ENCODE measurements at regions not wholly inside any gene's neighbourhood (a gene's known extent, or its start where the extent isn't known, plus 50 kb on each side); places are given as distances from the start of the nearest gene placed in this dataset.

DNA sequence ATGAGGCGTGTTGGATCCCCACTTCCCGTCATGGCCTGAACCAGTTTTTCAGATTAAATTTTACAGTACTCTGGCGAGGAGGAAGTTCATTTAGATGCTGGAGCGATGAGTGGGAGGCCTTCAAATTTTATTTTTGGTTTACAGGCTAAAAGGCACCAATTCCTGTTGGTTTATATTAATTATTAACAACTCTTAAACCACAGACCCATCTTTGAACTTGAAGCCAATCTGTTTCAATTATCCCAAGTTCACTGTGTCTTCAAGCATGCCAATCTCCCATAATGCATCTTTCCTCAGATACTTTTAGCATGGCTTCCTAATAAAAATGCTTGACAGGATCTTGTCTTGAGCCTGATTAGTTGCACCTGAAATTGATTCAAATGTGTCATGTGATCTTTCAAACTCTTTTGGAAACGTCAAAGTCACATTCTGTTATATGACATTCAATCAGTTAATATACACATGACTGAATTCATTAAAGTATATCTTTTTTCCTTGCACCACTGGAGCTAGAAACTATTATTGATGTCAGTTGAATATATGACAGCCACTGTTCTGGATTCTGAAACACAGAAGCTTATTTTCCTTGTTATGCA lies 641.7 kb upstream of the TMEM132C start:
- intact Hi-C loops (cut with DNase I; ENCODE audit: low total_unique reads): no loop called here
- in situ Hi-C loops (cut with MboI; ENCODE audit: low sequenced_read_pairs in 4 of 4): no loop called here
- Histone ChIP-seq H3K4me3 (no peak overlapping the region), H3K36me3 (no peaks in the 10 kb centered on the region), H3K4me1 (no peaks in the 10 kb centered on the region), H3K27me3 (no peaks in the 10 kb centered on the region), H3K9me3 (no peaks in the 10 kb centered on the region), H3K27ac (no peak overlapping the region)
- no peak for ATAC-seq
- no peak for DNase-seq
- no peak for TF ChIP-seq POLR2A (IDR thresholded peaks at IDR 0.05)

DNA sequence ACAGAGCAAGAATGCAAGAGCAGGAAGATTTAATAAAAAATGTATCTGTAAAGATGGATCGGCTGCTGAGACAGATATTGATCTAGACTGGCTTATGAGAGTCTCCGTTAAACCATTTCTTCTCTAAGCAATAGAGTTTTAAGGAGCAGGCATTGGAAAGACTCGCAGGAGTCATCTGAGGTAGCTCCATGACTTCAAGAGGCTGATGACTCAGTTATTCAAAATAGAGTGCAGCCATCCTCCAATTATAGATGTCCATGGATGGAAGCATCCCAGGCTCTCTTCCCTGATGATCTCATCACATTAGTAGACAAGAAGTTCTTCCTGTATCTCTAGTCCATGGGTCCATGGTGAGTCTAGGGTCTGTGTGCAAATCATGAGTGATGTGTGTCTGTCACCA lies 638.3 kb upstream of the TMEM132C start:
- Histone ChIP-seq H3K4me1 (no peaks in the 10 kb centered on the region), H3K27ac (no peak overlapping the region), H3K9me3 (no peaks in the 10 kb centered on the region), H3K36me3 (no peaks in the 10 kb centered on the region), H3K27me3 (no peaks in the 10 kb centered on the region), H3K4me3 (no peak overlapping the region)
- no peak for ATAC-seq
- TF ChIP-seq, protein P1, sequence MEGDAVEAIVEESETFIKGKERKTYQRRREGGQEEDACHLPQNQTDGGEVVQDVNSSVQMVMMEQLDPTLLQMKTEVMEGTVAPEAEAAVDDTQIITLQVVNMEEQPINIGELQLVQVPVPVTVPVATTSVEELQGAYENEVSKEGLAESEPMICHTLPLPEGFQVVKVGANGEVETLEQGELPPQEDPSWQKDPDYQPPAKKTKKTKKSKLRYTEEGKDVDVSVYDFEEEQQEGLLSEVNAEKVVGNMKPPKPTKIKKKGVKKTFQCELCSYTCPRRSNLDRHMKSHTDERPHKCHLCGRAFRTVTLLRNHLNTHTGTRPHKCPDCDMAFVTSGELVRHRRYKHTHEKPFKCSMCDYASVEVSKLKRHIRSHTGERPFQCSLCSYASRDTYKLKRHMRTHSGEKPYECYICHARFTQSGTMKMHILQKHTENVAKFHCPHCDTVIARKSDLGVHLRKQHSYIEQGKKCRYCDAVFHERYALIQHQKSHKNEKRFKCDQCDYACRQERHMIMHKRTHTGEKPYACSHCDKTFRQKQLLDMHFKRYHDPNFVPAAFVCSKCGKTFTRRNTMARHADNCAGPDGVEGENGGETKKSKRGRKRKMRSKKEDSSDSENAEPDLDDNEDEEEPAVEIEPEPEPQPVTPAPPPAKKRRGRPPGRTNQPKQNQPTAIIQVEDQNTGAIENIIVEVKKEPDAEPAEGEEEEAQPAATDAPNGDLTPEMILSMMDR (IDR thresholded peaks at IDR 0.05 in 4 of 5, conservative IDR thresholded peaks at IDR 0.05 in 1 of 5): no peak
- no peak for TF ChIP-seq POLR2A (IDR thresholded peaks at IDR 0.05)
- DNase-seq: no peak
- in situ Hi-C loops (cut with MboI; ENCODE audit: low sequenced_read_pairs in 4 of 4) (no loop called here), intact Hi-C loops (cut with DNase I; ENCODE audit: low total_unique reads) (no loop called here)

DNA sequence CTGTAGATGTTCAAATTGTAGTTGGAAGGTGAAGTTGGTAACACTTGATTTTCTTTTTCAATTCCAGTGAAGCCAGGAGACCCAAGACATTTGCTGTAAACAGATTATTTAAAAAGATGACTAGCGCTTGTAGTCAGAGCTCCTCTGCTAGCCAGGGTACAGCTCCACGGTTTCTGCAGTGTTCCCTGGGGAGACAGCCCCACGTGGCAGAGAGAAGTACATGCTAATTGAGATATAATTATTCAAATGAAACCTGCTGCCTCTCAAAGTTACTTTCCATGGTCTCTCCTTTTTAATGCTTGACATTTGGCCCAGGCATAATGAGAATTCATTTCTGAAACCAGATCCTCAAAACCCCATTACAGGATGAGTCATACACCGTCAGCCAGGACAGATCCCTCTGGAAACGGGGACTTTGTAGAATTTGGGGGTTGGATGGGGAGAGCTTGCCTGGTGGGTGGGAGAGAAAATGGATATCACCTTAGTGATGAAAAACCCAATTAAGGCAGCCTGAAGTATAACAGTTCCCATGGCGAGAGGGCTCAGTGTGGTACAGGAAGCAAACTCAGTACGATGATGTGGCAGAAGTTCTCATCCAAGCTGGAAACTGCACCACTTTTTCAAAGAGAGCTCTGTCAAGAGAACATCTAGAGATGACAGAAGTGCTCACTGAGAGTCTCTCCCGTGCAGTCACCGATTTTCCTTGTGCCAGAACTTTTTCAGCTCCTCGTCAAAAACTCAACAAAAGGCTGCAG lies 637.7 kb upstream of the TMEM132C start:
- no peak for ATAC-seq
- TF ChIP-seq, protein P1 (IDR thresholded peaks at IDR 0.05 in 4 of 5, conservative IDR thresholded peaks at IDR 0.05 in 1 of 5): no peak
- no peak for TF ChIP-seq POLR2A (IDR thresholded peaks at IDR 0.05)
- intact Hi-C loops (cut with DNase I; ENCODE audit: low total_unique reads): no loop called here

DNA sequence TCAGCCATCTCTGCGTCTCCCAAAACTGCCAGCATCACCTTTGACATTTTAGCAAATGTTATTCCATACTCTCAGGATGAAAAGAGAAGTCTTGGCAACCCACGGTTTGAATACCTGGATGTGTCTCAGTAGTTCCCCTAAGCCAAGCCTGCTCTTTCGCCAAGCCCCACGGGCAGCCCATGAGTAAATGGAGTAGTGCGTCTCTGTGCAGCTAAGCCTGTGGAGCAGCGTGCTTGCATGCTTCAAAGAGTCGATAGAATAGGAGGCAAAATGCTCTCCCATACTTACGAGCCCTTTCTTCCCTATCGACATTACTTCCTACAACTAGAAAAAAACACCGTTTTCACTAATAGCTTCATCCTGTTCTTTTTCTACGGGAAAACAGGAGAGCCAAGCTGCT lies 634.5 kb upstream of the TMEM132C start:
- DNase-seq (no peak), ATAC-seq (no peak)
- Histone ChIP-seq H3K4me1 (no peaks in the 10 kb centered on the region), H3K4me3 (no peak overlapping the region), H3K27ac (no peak overlapping the region), H3K27me3 (no peaks in the 10 kb centered on the region), H3K9me3 (no peaks in the 10 kb centered on the region), H3K36me3 (no peaks in the 10 kb centered on the region)
- in situ Hi-C loops (cut with MboI; ENCODE audit: low sequenced_read_pairs in 4 of 4) (no loop called here), intact Hi-C loops (cut with DNase I; ENCODE audit: low total_unique reads) (no loop called here)
- no peak for TF ChIP-seq POLR2A (IDR thresholded peaks at IDR 0.05)
- TF ChIP-seq, protein P1 (IDR thresholded peaks at IDR 0.05 in 4 of 5, conservative IDR thresholded peaks at IDR 0.05 in 1 of 5): no peak

More for the DNA sequence above, 637.7 kb upstream of the TMEM132C start:
- H3K9me3 ChIP-seq: no peaks in the 10 kb centered on the region
- no peak for DNase-seq
- H3K27ac ChIP-seq: no peak overlapping the region
- no peaks in the 10 kb centered on the region for H3K36me3 ChIP-seq
- H3K4me1 ChIP-seq: no peaks in the 10 kb centered on the region
- in situ Hi-C loops (cut with MboI; ENCODE audit: low sequenced_read_pairs in 4 of 4): no loop called here
- H3K4me3 ChIP-seq: no peak overlapping the region
- no peaks in the 10 kb centered on the region for H3K27me3 ChIP-seq

DNA sequence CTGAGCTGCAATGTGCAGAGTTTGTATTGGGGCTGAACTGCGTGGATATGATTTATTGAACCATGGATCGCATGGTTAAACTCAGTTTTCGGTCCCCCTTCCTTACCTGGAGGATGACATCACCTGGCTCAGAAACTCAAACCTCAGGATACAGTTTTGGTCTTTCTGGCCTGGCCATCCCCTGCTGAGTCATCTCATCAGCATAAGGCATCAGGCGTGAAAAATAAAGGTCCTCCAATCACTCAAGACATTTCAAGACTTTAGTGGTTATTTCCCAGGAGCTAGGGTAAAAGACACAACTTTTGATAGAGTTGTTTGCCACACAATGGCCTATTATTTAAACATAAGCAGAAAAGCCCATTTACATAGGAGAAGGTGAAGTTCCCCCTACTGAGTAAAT lies 631.1 kb upstream of the TMEM132C start:
- no peak for TF ChIP-seq POLR2A (IDR thresholded peaks at IDR 0.05)
- TF ChIP-seq, protein P1 (IDR thresholded peaks at IDR 0.05 in 4 of 5, conservative IDR thresholded peaks at IDR 0.05 in 1 of 5): no peak
- no peaks in the 10 kb centered on the region for H3K36me3 ChIP-seq
- in situ Hi-C loops (cut with MboI; ENCODE audit: low sequenced_read_pairs in 4 of 4) (no loop called here), intact Hi-C loops (cut with DNase I; ENCODE audit: low total_unique reads) (no loop called here)
- no peaks in the 10 kb centered on the region for H3K9me3 ChIP-seq
- no peaks in the 10 kb centered on the region for H3K27me3 ChIP-seq
- no peak overlapping the region for H3K27ac ChIP-seq
- ATAC-seq (no peak), DNase-seq (no peak)
- no peaks in the 10 kb centered on the region for H3K4me1 ChIP-seq
- no peak overlapping the region for H3K4me3 ChIP-seq

Data from gastrocnemius medialis (tissue), 4 donors.